HG03060 (cell line): ENCODE measurements at regions not wholly inside any gene's neighbourhood (a gene's known extent, or its start where the extent isn't known, plus 50 kb on each side); places are given as distances from the start of the nearest gene placed in this dataset.

Experiments
- ATAC-seq: cut with Tn5 transposase; IDR thresholded peaks from one replicate; pipeline ENCODE4 v1.9.1; 2021; ENCODE audit warnings: low read depth, moderate number of reproducible peaks; ENCODE audit not compliant: unreplicated experiment

DNA sequence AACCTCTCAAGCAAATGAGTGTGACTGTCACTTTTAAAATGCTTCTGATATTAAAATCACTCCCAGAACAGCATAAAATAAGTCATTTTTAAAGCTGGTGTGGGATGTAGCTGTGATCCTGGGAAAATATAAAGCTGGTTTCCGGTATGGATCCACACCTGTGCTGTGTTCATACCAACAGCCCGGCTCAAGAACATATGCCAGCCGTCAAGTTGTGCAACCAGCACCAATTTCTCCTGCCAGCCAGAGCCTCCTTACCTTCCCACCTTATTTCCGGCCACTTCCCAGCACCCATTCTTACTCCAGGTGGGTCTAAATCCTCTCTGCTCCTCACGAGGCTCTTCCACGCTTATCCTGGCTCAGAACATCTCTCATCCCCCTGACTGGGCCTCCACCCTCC is 50.9 kb upstream of the RPS6KA2 start:
- no peak for ATAC-seq
